GM12874 (cell line): ENCODE measurements at regions not wholly inside any gene's neighbourhood (a gene's known extent, or its start where the extent isn't known, plus 50 kb on each side); places are given as distances from the start of the nearest gene placed in this dataset.

Source experiments
- CTCF ChIP-seq: IDR thresholded peaks from 2 replicates; pipeline ENCODE4 v1.5.1; 2011; ENCODE audit warnings: low read depth, mild to moderate bottlenecking, control low read depth, low read length, moderate library complexity; ENCODE audit not compliant: insufficient read depth

- no peak for TF ChIP-seq CTCF
Measured at GRCh38 chr5:162990063-162990462, 447.3 kb upstream of the CCNG1 start.

- no peak for TF ChIP-seq CTCF
Measured at GRCh38 chr5:162990856-162991497, 446.4 kb upstream of the CCNG1 start.

GRCh38 chr5:162995568-162995967, 441.8 kb upstream of the CCNG1 start:
- TF ChIP-seq CTCF = no peak

GRCh38 chr5:162996053-162996452, 441.3 kb upstream of the CCNG1 start:
- no peak for TF ChIP-seq CTCF

GRCh38 chr5:163005949-163006348, 431.4 kb upstream of the CCNG1 start:
- TF ChIP-seq CTCF = 0 out of 2 replicates have a peak, but pooled peaks have one; percentile 22

GRCh38 chr5:163022582-163023128, 414.7 kb upstream of the CCNG1 start:
- TF ChIP-seq CTCF = no peak

GRCh38 chr5:163023846-163024245, 413.5 kb upstream of the CCNG1 start:
- no peak for TF ChIP-seq CTCF
